NCI-H1092 treated with DMSO at 0.1 percent for 48 hours (cell line): ENCODE measurements at regions not wholly inside any gene's neighbourhood (a gene's known extent, or its start where the extent isn't known, plus 50 kb on each side); places are given as distances from the start of the nearest gene placed in this dataset.

Experiments
- DNase-seq: peaks from one replicate; lab custom pipeline; 2025; lab: John Stamatoyannopoulos, UW

DNA sequence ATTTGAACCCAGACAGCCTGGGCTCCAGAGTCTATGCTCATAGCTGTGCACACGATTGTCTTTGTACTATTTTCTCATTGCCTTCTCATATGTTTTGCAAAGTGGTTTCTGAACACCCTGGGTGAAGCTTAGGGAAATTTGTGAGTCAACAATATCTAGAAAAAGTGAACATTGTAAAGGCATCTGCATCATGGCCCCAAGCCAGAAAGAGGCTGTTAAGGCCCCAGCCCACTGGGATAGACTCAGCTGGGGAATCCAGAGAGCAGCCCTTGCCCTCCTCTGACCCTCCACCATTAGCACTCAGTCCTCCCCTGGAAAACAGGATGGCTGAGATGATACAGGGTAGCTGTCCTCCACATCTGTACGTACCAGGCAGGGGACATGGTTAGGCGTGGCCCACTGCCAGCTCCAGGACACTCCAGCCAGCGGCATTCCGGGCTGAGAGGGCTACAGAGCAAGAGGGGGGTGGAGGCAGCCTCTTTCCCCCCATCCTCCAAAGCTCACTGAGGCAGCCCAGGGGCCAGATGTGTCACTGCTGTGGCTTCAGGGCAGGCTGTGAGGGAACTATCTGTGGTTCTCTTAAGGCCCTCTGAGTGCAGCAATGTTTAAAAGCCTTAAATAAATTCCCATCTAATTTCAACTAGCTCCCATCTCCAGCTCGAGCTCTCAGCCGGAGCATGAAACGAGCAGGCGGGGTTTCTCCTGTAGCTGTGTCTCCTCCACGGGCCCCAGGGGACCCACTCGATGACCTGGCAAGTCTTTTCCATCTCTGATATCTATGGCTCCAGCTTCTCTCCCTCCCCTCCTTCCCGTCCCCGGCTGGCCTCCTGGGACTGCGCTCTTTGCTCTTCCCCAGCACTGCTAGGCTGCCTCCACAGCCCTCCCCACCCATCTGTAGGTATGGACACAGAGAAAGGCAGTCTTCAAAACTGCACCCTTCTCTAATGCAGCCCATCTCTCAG, 209.4 kb upstream of the LRFN2 start:
- peak; percentile 23 for DNase-seq

DNA sequence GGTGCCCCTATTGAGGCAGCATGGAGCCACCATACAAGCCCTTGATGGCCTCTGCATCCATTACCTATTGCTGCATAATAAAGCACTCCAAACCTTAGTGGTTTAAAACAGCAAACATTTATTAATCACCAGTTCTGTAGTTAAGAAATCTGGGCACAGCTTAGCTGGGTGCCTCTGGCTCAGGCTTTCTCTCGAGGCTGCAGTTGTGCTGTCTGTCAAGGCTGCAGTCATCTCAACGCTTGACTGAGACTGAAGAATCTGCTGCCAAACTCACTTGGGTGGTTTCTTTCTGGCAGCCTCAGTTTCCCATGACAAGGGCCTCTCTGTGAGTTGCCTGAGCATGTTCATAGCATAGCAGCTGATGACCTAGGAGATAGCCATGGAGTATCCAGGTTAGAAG, 207.4 kb upstream of the LRFN2 start:
- DNase-seq: no peak

DNA sequence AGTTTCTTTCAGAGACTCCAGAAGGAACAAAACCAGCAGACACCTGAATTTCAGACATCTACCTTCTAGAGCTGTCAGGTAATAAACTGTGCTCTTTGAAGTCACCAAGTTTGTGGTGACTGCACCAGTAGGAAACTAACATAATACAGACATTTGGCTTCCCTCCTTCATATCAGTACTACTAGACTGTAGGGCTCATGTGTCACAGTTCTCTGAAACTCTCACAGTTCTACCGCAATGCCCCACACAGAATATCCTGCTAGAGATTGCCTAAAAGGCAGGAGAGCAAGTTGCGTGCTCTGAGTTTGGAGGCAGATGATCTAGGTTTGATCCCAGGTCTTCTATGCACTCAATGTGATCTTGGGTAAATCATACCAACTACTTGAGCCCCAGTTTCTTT, 205.0 kb upstream of the LRFN2 start:
- DNase-seq: no peak

DNA sequence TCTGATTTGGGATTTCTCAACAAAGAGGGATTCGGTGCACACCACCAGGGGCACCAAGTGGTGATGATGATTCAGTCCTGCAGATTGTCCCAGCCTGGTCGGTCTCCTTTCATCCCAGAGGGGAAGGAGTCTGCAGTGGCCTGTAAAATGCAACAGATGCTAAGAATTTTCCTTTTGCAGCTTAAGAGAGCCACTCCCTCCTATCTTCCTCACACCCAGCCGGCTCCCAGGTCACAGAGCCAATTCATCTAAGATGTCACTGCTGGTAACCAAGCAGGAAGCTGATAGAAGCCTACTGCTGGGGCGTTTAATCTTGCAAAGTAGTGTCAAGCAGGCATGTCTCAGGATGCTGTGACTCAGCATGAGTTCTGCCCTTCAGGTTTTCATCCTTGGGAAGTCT, 203.8 kb upstream of the LRFN2 start:
- DNase-seq: no peak

DNA sequence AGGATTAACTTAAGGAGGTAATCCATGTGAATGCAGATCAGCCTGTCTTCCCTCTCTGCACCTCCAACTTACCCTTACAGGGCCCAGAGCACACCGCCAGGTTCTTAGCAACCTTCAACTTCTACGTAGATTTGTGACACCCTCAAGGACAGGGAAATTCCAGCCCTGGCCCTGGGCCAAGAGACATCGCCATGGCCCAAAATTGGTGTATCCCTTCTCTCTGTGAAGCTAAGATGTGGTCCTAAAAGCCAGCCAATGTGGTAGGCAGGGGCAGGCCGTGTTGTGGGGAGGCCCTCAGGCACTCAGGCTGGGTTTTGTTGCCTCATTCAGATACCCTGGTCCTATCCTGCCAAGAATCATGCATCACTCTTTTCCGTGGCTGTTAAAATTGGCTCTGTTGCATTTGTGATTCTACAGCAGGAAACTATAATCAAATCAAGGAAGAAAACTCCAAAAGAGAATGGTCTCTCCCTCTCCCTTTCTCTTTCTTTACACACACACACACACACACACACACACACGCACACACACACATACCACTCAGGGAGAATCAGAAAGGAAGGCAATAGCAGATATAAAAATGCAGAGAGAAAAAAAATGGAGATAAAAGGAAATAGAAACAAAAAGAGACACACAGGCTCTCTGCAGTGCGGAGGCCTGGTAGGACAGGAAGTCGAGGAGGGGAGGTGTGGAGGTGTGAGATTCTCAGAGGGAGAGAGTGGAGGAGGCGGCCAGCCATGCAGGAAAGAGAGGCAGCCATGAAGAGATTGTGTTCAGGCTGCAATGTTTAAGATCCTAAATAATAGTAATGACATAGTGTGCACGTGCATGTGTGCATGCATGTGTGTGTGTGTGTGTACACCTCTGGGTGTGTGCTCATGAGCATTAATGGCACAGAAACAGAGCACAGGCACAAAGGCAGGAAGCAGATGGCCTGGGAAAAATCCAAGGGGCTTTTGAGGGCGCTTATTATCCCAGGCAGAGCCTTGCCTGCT, 201.8 kb upstream of the LRFN2 start:
- no peak for DNase-seq

DNA sequence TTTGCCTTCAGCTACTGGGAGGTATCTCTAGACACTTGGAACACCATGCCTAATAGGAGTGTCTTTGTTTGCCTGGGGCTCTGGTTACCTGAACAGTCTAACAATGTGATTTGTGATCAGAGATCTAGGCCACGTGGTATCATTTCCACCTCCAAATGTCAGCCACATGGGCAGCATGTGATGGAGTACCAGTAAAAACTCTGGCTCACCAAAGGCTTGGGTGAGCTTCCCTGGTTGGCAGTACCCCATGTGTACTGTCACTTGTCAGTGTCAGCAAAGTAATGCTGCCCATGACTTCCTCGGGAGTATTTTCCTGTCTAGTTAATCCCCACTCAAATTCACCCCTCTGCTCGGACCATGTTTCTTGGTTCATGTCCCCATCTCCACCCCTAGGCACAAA, 195.2 kb upstream of the LRFN2 start:
- no peak for DNase-seq

DNA sequence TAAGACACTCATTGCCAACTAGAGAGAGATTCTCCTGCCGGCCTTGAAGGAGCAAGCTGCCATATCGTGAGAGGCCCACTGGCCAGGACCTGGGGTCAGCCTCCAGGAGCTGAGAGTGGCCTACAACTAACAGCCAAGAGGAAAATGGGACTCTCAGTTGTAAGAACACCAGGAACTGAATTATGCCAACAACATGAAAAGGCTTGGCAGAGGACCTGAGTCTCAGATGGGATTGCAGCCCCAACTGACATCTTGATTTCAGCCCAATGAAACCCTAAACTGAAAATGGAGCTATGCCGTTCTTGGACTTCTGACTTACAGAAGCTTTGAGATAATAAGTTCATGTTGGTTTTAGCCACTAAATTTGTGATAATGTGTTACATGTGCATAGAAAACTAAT, 193.5 kb upstream of the LRFN2 start:
- no peak for DNase-seq

DNA sequence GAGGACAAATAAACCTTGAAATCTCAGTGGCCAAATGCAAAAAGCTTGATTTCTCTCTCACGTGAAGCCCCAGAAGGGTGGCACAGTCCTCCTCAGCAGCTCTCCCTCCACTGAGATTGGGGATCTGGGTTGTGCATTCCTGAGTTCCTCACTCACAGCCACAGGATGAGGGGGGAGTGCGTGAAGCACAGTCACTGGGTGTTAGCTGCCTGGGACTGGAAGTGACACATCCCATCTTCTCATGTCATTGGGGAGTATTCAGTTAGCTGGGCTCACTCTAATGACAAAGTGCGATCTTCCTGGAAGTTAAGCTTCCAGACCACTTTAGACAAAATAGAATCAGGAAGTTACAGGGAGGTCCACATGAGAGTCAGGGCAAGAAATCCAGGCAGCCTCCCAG, 192.2 kb upstream of the LRFN2 start:
- DNase-seq: no peak

DNA sequence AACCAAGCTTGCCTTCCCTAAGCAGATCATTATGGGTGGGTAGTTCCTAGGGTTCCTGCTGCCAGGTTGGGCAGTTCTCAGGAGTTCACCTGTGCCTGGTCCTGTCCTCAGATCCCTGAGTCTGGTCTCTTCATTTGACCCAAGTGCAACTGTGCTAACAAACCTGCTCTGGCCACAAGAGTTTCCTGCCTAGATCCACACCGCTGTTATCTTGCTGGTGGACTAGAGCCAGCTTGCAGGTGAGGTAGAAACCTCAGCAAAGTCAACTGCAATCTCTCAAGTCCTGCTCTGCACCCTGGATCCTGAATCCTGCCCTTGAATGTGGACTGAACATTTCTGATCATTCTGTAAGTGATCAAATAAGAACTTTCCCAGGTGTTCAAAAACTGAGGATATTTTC, 191.8 kb upstream of the LRFN2 start:
- no peak for DNase-seq

DNA sequence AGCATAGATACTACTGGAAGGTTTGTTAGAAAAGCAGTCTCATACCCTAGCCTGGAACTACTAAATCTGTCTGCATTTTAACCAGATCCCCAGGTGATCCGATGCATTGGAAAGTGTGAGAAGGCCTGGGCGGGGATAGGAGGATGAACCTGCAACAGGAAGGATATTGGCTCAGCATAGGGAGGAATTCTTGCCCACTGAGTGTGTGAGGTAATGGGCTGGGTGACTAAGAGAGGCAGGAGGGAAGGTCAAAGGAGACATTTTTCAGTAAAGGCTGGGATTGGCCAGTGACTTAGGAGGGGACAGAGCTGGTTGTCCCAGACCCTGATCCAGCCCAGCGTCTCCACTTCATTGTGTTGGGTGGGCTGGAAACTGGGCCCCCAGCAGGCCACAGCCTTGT, 191.0 kb upstream of the LRFN2 start:
- DNase-seq: no peak

DNA sequence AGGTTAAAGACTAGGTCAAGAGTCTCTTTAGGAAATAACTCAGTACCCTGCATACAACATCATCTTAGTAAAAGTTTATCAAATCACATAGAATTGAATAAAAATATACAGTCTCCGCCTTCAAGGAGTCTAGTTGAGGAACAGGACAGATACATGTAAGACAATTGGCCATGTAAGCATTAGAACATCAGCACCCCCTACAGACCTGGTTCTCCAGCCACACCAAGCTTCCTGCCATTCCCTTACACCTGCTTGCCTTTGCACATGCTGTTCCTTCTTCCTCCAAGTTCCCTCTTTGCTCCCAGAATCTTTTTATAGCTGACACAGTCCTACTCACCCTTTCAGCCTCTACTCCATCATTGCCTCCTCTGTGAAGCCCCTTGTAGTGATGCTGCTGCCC, 187.8 kb upstream of the LRFN2 start:
- no peak for DNase-seq

DNA sequence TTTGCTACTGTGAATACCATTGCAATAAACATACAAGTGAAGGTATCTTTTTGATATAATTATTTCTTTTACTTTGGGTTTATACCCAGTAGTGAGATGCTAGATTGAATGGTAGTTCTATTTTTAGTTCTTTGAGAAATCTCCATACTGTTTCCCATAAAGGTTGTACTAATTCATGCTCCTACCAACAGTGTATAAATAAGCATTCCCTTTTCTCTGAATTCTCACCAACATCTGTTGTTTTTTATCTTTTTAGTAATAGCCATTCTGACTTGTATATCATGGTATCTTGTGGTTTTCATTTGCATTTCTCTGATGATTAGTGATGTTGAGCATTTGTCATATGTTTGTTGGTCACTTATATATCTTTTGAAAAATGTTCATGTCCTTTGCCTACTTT, 183.6 kb upstream of the LRFN2 start:
- no peak for DNase-seq

DNA sequence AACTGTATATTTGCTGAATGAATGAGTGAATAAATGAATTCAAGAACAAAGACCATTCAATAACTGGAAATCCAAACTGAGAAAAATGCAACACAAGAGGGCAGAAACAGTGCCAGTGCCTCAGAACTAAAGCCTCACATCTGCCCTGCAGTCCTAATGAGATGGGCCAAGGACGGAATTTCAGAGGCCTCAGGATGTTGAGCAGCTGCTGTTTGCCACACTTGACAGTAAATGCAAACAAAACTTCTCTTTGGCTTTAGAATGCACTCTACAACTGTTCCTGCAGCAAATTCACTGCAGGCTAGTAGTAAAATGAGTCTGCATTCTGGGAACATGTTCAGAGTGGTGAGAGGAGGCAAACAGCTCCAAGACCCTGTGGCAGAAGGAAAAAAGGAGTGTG, 177.6 kb upstream of the LRFN2 start:
- no peak for DNase-seq

DNA sequence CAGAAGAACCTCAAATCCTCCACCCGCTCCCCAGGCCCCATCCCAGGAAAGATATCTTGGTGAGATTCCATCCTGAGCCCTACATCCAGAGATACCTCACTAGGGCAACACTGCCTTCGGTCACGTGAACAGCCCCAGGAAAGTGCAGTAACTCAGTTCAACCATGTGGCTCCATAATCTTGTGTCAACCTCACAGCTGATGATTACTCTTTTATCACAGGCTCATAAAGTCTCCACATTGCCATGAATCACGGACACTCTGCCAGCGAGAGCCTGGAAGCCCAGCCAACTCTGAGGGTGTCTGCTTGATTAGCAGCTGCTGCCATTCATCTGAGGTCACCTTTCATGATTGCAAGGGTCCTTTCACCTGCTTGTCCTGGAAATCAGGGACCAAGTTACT, 175.8 kb upstream of the LRFN2 start:
- DNase-seq: no peak

DNA sequence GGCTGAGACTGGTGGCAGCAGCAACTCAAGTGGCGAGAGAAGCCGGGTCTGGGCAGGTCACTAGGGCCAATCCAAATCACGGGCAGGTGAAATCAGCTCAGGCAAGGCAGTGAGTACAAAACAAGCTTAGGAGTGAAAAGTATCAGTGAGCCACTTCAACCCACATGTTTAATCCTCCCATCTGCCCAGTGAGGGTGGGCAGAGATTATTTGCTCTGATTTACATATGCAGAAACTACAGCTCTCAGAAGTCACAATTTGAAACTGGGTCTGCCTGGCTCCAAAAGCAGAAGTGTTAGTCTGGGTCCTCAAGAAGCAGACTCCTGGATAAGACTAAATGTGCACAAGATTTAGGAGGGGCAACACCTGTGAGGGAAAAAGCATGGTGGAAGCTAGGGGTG, 173.7 kb upstream of the LRFN2 start:
- DNase-seq: no peak

DNA sequence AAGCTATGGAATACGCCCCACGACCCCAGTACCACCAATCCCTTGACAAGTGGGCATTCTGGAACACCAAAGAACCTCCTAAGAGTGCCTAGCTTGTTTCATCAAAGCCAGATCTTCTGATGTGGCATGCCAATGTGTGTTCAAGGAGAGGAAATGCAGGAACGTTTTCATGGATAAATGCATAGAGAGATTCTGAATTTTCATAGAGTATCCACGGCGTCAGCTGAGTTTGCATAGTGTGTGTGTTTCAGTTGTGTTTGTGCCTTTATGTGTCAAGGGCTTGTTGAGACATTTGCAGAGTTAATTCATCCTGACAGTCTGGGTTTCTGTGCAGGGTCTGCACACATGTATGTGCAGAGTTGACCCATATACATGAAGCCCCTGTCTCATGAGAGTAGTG, 172.7 kb upstream of the LRFN2 start:
- DNase-seq: no peak

DNA sequence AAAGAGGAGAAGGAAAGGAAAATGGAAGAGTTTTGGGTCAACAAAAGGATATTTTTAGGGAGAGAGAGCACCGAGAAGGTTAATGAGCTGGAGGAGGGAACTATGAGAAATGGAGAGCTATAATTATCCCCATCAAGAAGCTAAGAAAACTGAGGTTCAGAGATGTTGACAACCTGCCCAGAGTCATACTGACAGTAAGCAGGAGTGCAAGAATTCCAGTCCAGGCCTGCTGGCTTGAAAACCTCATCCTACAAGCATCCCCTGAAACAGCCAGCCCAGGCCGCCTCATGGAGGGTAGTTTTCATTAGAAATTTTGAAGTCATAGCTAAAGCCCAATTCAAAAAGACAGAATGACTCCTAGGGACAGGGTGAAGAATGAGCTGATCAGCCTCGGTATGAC, 172.1 kb upstream of the LRFN2 start:
- DNase-seq: no peak

DNA sequence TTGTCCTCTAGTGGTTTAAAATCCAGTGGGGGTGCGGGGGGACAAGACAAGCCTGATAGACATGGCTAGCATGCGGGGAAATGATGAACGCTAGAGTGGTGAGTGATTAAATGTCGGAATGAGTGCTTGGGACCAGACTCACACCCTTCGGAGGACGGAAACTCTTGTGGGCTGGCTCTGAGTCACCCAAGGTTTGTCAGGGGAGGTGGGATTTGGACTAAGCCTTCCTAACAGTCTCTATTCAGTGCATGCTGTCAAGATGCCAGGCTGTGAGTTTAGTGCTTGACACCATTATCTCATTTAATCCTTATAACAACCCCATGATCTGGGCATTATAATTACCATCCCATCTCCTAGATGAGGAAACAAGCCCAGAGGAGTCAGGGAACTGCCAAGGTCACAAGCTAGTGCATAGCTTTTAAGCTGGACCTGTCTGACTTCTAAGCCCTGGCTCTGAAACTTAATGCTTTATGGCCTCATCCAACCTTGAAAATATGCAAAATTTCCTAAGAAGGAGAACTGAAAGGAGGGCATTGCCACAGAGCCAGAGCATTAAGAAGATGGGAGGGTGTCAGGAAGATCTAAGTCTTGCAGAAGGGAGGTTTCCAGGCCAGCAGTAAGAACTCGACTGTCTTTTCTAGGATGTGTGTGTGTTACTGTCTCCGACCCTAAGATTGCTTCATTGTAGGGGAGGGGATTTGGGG, 168.7 kb upstream of the LRFN2 start:
- DNase-seq: no peak

DNA sequence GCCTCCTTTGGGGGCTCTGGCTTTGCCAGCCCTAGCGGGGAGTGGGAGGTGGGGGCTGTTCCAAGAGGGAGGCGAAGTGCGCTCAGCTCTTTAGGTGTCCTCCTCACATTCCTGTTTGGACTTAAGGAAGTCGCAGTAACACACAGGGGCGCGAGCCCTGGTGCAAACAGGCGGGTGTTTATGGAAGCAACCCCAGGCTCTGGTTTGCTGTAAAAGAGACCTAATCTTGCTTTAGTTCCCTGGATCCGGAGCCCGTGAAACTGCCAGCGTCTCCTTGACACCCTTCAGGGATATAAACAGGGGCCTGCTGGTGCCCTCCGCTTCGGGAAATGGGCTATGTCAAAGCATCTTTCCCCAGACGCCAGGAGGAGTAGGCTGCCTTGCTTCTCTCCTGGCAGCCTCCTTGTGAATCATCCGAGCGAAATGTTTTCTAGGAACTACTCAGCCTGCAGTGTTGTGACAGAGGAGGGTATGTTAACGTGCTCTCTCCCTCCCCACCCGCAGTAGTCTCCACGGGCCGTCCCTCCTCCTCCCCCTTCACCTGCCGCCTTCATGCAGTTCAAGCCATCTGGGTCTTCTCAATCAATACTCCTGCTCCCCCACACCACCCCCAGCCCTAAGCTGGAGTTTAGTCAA, 168.0 kb upstream of the LRFN2 start:
- DNase-seq: no peak

DNA sequence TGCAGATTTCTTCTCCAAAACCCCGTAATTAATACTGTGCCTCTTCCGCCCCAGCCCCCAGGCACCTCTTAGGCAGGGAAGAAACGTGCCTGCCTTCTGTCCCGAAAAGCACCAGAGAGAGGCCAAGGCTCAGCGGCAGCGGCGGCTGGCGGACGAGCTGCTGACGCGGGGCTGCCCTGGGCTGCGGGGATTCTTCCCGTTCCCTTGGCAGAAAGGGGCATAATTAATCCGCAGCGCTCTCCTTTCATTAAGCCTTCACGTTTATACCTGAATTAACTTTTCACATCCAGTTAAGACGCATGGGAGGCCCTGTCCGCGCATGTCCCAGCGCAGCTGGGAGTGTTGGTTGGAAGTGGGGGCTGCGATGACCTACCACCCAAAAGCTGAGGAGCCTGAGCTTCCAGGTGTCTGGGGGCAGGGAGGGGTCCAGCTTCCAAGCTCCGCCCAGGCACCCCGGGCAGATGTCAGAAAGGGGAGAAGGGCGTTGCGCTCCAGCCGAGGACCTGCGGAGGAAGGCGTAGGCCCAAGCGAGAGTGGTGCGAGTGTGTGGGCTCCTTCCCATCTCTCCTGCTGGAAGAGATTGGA, 167.4 kb upstream of the LRFN2 start:
- no peak for DNase-seq

DNA sequence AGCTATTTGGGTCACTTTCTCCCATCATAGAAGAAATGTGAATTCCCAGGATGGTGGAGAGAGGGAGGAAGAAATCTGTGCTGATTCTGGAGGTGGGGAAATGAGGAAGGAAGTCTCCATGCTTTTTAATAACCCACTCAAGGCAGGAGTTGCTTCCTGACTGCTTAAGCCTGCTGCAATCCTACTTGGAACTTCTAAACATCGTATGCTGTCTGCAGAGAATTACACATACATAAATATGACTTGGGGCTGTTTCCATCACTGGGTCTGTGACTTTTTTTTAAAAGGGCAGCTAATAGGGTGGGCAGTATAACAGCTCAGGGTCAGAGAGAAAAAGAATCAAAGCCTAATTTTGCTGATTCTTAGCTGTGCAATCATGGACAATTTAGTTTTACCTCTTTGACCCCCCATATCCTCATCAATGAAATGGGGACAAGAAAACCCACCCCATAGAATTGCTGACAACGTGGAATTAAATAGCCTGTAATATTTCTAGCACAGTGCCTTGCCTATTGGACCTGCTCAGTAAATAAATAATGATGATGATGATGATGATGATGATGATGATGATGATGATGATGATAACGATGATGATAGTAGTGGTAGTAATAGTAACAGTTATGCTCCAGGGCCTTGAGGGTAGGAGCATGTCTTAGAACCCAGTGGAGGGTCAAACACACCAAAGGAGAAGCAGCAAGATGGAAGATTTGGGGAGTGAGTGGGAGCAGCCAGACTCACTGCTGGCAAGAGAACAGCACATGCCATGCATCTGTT, 166.7 kb upstream of the LRFN2 start:
- no peak for DNase-seq
